Left lung (tissue), 4 donors: ENCODE measurements at regions not wholly inside any gene's neighbourhood (a gene's known extent, or its start where the extent isn't known, plus 50 kb on each side); places are given as distances from the start of the nearest gene placed in this dataset.

Experiments used
- ATAC-seq: fragments of 200-7000 bp; cut with Tn5 transposase; one replicate; pipeline ENCODE4 v1.9.1; 2020; ENCODE audit warnings: moderate library complexity
- DNase-seq, 4 donors: peaks; one replicate each; pipeline ENCODE4 v3.0.0-alpha.2; 2013 to 2020
- H3K27ac ChIP-seq, 2 donors: fragments of 200-600 bp; sonication (generic) in 1 of 2; one replicate each; pipeline versions ENCODE4 v1.5.0 to v1.8.0; 2020 to 2021
- H3K27me3 ChIP-seq, 2 donors: fragments of 200-600 bp; sonication (generic) in 1 of 2; one replicate each; pipeline versions ENCODE4 v1.5.0 to v1.8.0; 2020 to 2021
- H3K36me3 ChIP-seq, 2 donors: fragments of 200-600 bp; sonication (generic) in 1 of 2; one replicate each; pipeline versions ENCODE4 v1.5.0 to v1.8.0; 2020 to 2021
- H3K4me1 ChIP-seq, 2 donors: fragments of 200-600 bp; one replicate each; pipeline ENCODE4 v1.8.0; 2021
- H3K4me3 ChIP-seq, 2 donors: fragments of 200-600 bp; sonication (generic) in 1 of 2; one replicate each; pipeline versions ENCODE4 v1.5.0 to v1.8.0; 2020 to 2021; ENCODE audit warnings: mild to moderate bottlenecking in 1 of 2
- H3K9me3 ChIP-seq, 2 donors: fragments of 200-600 bp; sonication (generic) in 1 of 2; one replicate each; pipeline versions ENCODE4 v1.5.0 to v1.8.0; 2020 to 2021
- intact Hi-C, 2 donors: fragments of 100-400 bp; cut with DNase I; formaldehyde crosslinking; loops; one replicate each; pipeline versions ENCODE4 v1.11.2 to v1.14.2; 2022
- TF ChIP-seq, protein P1 (sequence below), 2 donors: fragments of 200-600 bp; sonication (generic) in 1 of 2; IDR thresholded peaks; one replicate each; pipeline versions ENCODE4 v1.5.0 to v1.8.0; 2021; ENCODE audit warnings: antibody characterized with exemption in 2 of 2
- donor health status: DM: no; HTN: yes; CAD: no.
- donor health status: DM: no; HTN: no; CAD: no.

DNA sequence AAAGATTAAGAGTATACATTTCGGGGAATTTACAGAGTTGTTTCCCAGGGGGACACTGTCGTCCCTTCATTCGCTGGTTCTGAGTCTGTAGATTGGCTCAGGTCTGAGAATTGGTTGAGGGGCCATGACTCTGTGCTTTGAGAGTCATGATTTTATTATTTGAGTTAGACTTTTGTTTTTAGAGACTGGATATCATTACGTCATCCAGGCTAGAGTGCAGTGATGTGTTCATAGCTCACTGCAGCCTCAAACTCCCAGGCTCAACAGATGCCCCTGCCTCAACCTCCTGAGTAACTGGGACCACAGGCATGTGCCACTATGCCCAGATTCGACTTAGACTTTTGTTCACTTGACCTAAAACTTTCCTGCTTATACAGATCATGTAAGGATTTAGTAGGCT lies 112.3 kb upstream of the C14orf180 start:
- TF ChIP-seq, protein P1, sequence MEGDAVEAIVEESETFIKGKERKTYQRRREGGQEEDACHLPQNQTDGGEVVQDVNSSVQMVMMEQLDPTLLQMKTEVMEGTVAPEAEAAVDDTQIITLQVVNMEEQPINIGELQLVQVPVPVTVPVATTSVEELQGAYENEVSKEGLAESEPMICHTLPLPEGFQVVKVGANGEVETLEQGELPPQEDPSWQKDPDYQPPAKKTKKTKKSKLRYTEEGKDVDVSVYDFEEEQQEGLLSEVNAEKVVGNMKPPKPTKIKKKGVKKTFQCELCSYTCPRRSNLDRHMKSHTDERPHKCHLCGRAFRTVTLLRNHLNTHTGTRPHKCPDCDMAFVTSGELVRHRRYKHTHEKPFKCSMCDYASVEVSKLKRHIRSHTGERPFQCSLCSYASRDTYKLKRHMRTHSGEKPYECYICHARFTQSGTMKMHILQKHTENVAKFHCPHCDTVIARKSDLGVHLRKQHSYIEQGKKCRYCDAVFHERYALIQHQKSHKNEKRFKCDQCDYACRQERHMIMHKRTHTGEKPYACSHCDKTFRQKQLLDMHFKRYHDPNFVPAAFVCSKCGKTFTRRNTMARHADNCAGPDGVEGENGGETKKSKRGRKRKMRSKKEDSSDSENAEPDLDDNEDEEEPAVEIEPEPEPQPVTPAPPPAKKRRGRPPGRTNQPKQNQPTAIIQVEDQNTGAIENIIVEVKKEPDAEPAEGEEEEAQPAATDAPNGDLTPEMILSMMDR (IDR thresholded peaks at IDR 0.05): no peak
- peaks cover 0 to under 1% of the 10 kb centered on the region in 2 donors for H3K4me1 ChIP-seq

DNA sequence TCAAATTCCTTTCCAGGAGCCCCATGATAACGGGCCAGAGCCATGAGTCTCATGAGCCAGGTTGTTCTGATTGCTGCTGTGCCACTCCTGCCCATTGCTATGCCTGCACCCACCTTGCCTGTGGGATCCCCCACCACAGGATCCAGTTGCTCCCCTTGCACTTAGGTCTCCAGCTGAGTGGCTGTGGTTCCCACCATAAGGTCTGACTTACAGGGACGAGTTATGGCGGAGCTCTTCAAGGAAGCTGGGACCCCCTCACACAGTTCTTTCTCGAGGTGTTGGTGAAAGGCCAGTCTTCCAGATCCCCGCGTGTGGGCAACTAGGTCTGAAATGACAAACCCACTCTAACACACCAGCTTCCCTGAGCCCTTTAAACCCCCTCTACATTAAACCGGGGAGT lies 111.9 kb upstream of the C14orf180 start:
- no peaks in the 10 kb centered on the region for H3K4me1 ChIP-seq
- no peak for DNase-seq
- intact Hi-C loops: no loop called here
- H3K27me3 ChIP-seq: peaks cover 9 to 29% of the 10 kb centered on the region in 2 donors
- H3K27ac ChIP-seq: no peak overlapping the region
- H3K9me3 ChIP-seq: no peaks in the 10 kb centered on the region
- no peak overlapping the region for H3K4me3 ChIP-seq
- TF ChIP-seq, protein P1 (IDR thresholded peaks at IDR 0.05): no peak
- ATAC-seq: no peak
- H3K36me3 ChIP-seq: no peaks in the 10 kb centered on the region

More for the DNA sequence above, 112.3 kb upstream of the C14orf180 start:
- H3K36me3 ChIP-seq: no peaks in the 10 kb centered on the region
- H3K9me3 ChIP-seq: no peaks in the 10 kb centered on the region
- no peak overlapping the region for H3K27ac ChIP-seq
- H3K4me3 ChIP-seq: no peak overlapping the region
- intact Hi-C loops: no loop called here
- ATAC-seq: no peak
- no peak for DNase-seq
- peaks cover 13 to 33% of the 10 kb centered on the region in 2 donors for H3K27me3 ChIP-seq

DNA sequence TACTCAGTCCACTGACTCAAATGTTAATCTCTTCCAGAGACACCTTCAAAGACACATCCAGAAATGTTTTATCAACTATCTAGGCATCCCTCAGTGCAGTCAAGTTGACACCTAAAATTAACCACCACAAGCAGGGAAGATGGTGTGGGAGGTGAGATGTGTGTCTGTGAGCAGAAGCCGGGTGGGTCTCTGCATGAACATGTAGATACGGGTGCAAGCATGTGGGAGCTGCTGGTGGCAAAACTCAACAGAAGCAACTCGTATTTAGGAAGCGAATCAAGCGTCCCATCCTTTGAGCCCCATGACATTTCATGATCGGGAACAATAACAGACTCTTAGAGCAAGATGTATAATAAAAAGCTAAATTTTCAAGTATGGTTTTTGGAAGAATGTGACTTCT lies 110.0 kb upstream of the C14orf180 start:
- H3K9me3 ChIP-seq: no peaks in the 10 kb centered on the region
- no peak overlapping the region for H3K4me3 ChIP-seq
- intact Hi-C loops: no loop called here
- peaks cover 0 to 28% of the 10 kb centered on the region in 2 donors for H3K27me3 ChIP-seq
- ATAC-seq (no peak), DNase-seq (no peak)
- H3K4me1 ChIP-seq: no peaks in the 10 kb centered on the region
- H3K36me3 ChIP-seq: no peaks in the 10 kb centered on the region
- H3K27ac ChIP-seq: no peak overlapping the region
- TF ChIP-seq, protein P1 (IDR thresholded peaks at IDR 0.05): no peak

DNA sequence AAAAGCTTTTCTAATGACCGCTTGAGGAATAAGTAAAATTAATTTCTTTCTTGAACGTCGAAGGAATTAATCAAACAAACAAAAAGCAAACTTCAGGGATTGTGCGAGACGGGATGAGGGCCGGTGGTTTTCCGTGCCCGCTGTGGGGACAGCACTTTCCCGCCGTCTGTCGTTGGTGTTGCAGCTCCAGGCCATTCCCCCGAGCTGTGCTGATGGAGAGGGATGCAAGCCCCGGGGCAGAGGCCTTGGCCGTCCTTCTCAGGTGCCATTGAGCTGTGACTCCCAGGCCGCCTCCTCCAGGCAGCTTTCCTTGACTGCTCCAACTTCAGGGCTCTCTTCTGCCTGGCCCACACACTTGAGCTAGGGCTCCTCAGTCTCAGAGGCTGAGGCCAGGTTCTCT lies 109.0 kb upstream of the C14orf180 start:
- ATAC-seq (no peak), DNase-seq (no peak)
- Histone ChIP-seq H3K9me3 (no peaks in the 10 kb centered on the region), H3K36me3 (no peaks in the 10 kb centered on the region), H3K27me3 (peaks cover 0 to 22% of the 10 kb centered on the region in 2 donors), H3K4me1 (no peaks in the 10 kb centered on the region), H3K4me3 (no peak overlapping the region), H3K27ac (no peak overlapping the region)
- intact Hi-C loops: no loop called here
- TF ChIP-seq, protein P1 (IDR thresholded peaks at IDR 0.05): no peak

DNA sequence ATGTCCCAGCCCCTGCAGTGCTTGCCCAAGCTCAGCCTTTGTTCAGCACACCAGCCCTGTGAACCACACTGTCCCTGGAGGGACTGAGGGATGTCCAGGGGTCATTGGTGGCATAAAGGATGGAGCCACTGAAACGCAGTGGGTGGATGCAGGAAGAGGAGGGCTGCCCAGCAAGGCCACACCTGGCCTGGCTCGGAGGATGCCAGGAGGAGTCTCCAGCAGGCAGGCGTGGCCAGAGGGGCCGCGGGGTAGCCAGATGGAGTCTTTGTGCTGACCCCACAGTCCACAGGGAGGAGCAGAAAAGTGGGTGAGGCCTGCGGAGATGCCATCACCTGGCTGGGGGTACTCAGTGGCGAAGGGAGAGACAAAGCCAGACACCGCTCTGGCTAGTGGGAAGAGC lies 108.5 kb upstream of the C14orf180 start:
- intact Hi-C loops: no loop called here
- DNase-seq (no peak), ATAC-seq (no peak)
- no peaks in the 10 kb centered on the region for H3K9me3 ChIP-seq
- no peaks in the 10 kb centered on the region for H3K4me1 ChIP-seq
- TF ChIP-seq, protein P1 (IDR thresholded peaks at IDR 0.05): no peak
- peaks cover 0 to 26% of the 10 kb centered on the region in 2 donors for H3K27me3 ChIP-seq
- no peak overlapping the region for H3K27ac ChIP-seq
- no peak overlapping the region for H3K4me3 ChIP-seq
- H3K36me3 ChIP-seq: no peaks in the 10 kb centered on the region
